ENCODE measurements at regions not wholly inside any gene's neighbourhood (a gene's known extent, or its start where the extent isn't known, plus 50 kb on each side); places are given as distances from the start of the nearest gene placed in this dataset.
A peak's percentile ranks its signal among the peaks of the same experiment; 100 is the strongest.
"Not testable (repeated sequence)": the region's sequence is repeated elsewhere in the genome, so short reads cannot be mapped to it uniquely, and the experiment has no call there.

GRCh38 chr1:148357037-148357436 lies 126.1 kb downstream of the PPIAL4G start:
- DNase-seq (ENCODE audit: low spot score): no peak

GRCh38 chr1:148355976-148356375 lies 127.1 kb downstream of the PPIAL4G start:
- no peak for DNase-seq (ENCODE audit: low spot score)

GRCh38 chr1:148354913-148355308 lies 128.2 kb downstream of the PPIAL4G start:
- no peak for DNase-seq (ENCODE audit: low spot score)

GRCh38 chr1:148354284-148354912 lies 128.7 kb downstream of the PPIAL4G start:
- DNase-seq (ENCODE audit: low spot score): peak; percentile 23

GRCh38 chr1:148353461-148354283 lies 129.4 kb downstream of the PPIAL4G start:
- DNase-seq (ENCODE audit: low spot score): peak; percentile 61

- DNase-seq (ENCODE audit: low spot score): no peak
These were observed 130.5 kb downstream of the PPIAL4G start for GRCh38 chr1:148352470-148353053.

GRCh38 chr1:148347781-148348180 lies 135.3 kb downstream of the PPIAL4G start:
- DNase-seq (ENCODE audit: low spot score): no peak

- DNase-seq (ENCODE audit: low spot score): peak; percentile 21
These were observed 137.4 kb downstream of the PPIAL4G start for GRCh38 chr1:148345659-148346151.

- not testable (repeated sequence) for DNase-seq (ENCODE audit: low spot score)
These were observed 138.5 kb downstream of the PPIAL4G start for GRCh38 chr1:148344651-148345050.

GRCh38 chr1:148341729-148342128 lies 141.4 kb downstream of the PPIAL4G start:
- not testable (repeated sequence) for DNase-seq (ENCODE audit: low spot score)

- not testable (repeated sequence) for DNase-seq (ENCODE audit: low spot score)
These were observed 146.8 kb downstream of the PPIAL4G start for GRCh38 chr1:148336121-148336918.

- peak; percentile 62 for DNase-seq (ENCODE audit: low spot score)
These were observed 148.6 kb downstream of the PPIAL4G start for GRCh38 chr1:148334339-148335130.

GRCh38 chr1:148333875-148334338 lies 149.2 kb downstream of the PPIAL4G start:
- DNase-seq (ENCODE audit: low spot score): no peak

GRCh38 chr1:148328884-148329283 lies 154.2 kb downstream of the PPIAL4G start:
- no peak for DNase-seq (ENCODE audit: low spot score)

- DNase-seq (ENCODE audit: low spot score): not testable (repeated sequence)
These were observed 158.1 kb downstream of the PPIAL4G start for GRCh38 chr1:148325031-148325430.

- DNase-seq (ENCODE audit: low spot score): not testable (repeated sequence)
These were observed 158.6 kb downstream of the PPIAL4G start for GRCh38 chr1:148324465-148324864.

GRCh38 chr1:148320079-148320478 lies 163.0 kb downstream of the PPIAL4G start:
- DNase-seq (ENCODE audit: low spot score): not testable (repeated sequence)

GRCh38 chr1:148318904-148319242 lies 164.2 kb downstream of the PPIAL4G start:
- DNase-seq (ENCODE audit: low spot score): no peak

- peak; percentile 61 for DNase-seq (ENCODE audit: low spot score)
These were observed 164.8 kb downstream of the PPIAL4G start for GRCh38 chr1:148318123-148318903.

- DNase-seq (ENCODE audit: low spot score): peak; percentile 63
These were observed 165.4 kb upstream of the NBPF11 start for GRCh38 chr1:148317288-148317985.

Data from iPS-NIHi11 (cell line).